ENCODE measurements at regions not wholly inside any gene's neighbourhood (a gene's known extent, or its start where the extent isn't known, plus 50 kb on each side); places are given as distances from the start of the nearest gene placed in this dataset.

DNA sequence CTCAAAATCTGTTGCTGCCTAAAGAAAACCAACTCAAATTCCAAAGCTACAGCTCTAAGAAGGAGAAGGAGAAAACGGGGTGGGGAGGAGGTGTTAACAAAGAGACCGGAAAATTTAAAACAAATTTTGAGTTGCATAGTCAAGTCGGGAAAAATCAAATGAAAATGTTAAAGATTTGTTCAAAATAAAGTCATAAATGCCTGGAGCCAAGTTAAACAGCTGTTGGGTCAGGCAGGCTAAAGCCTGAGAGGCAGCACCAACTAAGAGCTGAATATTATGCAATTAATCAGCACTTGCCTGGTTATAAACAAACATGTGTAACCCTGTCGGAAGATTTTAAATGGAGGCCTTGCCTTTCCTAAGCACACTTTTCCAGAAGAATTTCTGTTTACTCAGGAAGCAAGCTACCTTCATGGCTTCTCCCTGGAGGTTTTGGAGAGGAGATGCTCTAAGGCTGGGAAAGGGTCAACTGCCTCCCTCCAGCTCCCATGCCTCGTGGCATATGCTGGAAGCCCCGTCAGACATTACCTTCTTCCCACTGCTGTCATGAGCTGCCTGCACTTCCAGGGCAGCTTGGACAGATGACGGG, 270.5 kb downstream of the DMRT2 start:
- TF ChIP-seq, protein P1, sequence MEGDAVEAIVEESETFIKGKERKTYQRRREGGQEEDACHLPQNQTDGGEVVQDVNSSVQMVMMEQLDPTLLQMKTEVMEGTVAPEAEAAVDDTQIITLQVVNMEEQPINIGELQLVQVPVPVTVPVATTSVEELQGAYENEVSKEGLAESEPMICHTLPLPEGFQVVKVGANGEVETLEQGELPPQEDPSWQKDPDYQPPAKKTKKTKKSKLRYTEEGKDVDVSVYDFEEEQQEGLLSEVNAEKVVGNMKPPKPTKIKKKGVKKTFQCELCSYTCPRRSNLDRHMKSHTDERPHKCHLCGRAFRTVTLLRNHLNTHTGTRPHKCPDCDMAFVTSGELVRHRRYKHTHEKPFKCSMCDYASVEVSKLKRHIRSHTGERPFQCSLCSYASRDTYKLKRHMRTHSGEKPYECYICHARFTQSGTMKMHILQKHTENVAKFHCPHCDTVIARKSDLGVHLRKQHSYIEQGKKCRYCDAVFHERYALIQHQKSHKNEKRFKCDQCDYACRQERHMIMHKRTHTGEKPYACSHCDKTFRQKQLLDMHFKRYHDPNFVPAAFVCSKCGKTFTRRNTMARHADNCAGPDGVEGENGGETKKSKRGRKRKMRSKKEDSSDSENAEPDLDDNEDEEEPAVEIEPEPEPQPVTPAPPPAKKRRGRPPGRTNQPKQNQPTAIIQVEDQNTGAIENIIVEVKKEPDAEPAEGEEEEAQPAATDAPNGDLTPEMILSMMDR (IDR thresholded peaks at IDR 0.05), result no peak
- TF ChIP-seq POLR2AphosphoS5 (IDR thresholded peaks at IDR 0.05) (no peak), POLR2A (IDR thresholded peaks at IDR 0.05) (no peak), EP300 (IDR thresholded peaks at IDR 0.05) (no peak)

All from suprapubic skin (tissue), 4 donors.